OCI-LY3 (cell line): ENCODE measurements at regions not wholly inside any gene's neighbourhood (a gene's known extent, or its start where the extent isn't known, plus 50 kb on each side); places are given as distances from the start of the nearest gene placed in this dataset.

Experiments used
- EZH2phosphoT487 ChIP-seq: fragments of 200-600 bp; shearing (Covaris generic); IDR thresholded peaks from 2 replicates; pipeline ENCODE4 v1.6.1; 2018; ENCODE audit warnings: antibody characterized with exemption, mixed run types, low read depth
- TF ChIP-seq, protein P1 (sequence below): fragments of 200-600, 300-600 bp; sonication (generic); IDR thresholded peaks from 2 replicates; pipeline ENCODE4 v1.5.1; 2014; ENCODE audit warnings: antibody characterized with exemption, low read length, low read depth

GRCh38 chr3:182509844-182510460 lies 283.4 kb upstream of the ATP11B start:
- TF ChIP-seq, protein P1, sequence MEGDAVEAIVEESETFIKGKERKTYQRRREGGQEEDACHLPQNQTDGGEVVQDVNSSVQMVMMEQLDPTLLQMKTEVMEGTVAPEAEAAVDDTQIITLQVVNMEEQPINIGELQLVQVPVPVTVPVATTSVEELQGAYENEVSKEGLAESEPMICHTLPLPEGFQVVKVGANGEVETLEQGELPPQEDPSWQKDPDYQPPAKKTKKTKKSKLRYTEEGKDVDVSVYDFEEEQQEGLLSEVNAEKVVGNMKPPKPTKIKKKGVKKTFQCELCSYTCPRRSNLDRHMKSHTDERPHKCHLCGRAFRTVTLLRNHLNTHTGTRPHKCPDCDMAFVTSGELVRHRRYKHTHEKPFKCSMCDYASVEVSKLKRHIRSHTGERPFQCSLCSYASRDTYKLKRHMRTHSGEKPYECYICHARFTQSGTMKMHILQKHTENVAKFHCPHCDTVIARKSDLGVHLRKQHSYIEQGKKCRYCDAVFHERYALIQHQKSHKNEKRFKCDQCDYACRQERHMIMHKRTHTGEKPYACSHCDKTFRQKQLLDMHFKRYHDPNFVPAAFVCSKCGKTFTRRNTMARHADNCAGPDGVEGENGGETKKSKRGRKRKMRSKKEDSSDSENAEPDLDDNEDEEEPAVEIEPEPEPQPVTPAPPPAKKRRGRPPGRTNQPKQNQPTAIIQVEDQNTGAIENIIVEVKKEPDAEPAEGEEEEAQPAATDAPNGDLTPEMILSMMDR = no peak
- no peak for TF ChIP-seq EZH2phosphoT487
